A673 (cell line): ENCODE measurements at regions not wholly inside any gene's neighbourhood (a gene's known extent, or its start where the extent isn't known, plus 50 kb on each side); places are given as distances from the start of the nearest gene placed in this dataset.

Experiments
- CTCF ChIP-seq: fragments of 300-800, 200-600 bp; sonication (generic); conservative IDR thresholded peaks from 2 replicates; pipeline ENCODE4 v1.5.1; 2017; ENCODE audit warnings: low read depth, mild to moderate bottlenecking, antibody characterized with exemption, low read length, moderate library complexity, mixed read lengths
- EZH2 ChIP-seq: fragments of 200-600 bp; sonication (generic); IDR thresholded peaks from 2 replicates; pipeline ENCODE4 v1.6.1; 2017; ENCODE audit warnings: borderline replicate concordance, low read depth, mild to moderate bottlenecking, mixed read lengths, antibody characterized with exemption, low read length; ENCODE audit not compliant: poor library complexity, severe bottlenecking

- TF ChIP-seq CTCF: no peak
- no peak for TF ChIP-seq EZH2
Observed at GRCh38 chr6:73968221-73968757, 272.3 kb downstream of the CD109 start.
